NT2/D1 (cell line): ENCODE measurements at regions not wholly inside any gene's neighbourhood (a gene's known extent, or its start where the extent isn't known, plus 50 kb on each side); places are given as distances from the start of the nearest gene placed in this dataset.

ENCODE experiments used
- DNase-seq: peaks from one replicate; pipeline ENCODE4 v3.0.0-alpha.2; 2011; ENCODE audit warnings: low read depth, low spot score
- H3K27me3 ChIP-seq: 2 replicates; pipeline ENCODE4 v1.6.0; 2011; ENCODE audit warnings: mild to moderate bottlenecking; ENCODE audit not compliant: insufficient read length, insufficient read depth
- H3K36me3 ChIP-seq: 2 replicates; pipeline ENCODE4 v1.6.1; 2011; ENCODE audit warnings: mild to moderate bottlenecking, low read length, mixed read lengths; ENCODE audit not compliant: insufficient read depth, insufficient read length
- H3K4me1 ChIP-seq: 2 replicates; pipeline ENCODE4 v1.5.1; 2011; ENCODE audit not compliant: insufficient read depth, insufficient read length
- H3K4me3 ChIP-seq: 2 replicates; pipeline ENCODE4 v1.5.1; 2011; ENCODE audit warnings: low read depth; ENCODE audit not compliant: insufficient read length
- H3K9ac ChIP-seq: 2 replicates; pipeline ENCODE4 v1.6.0; 2011; ENCODE audit warnings: low read depth; ENCODE audit not compliant: insufficient read length
- H3K9me3 ChIP-seq: 2 replicates; pipeline ENCODE4 v1.5.1; 2011; ENCODE audit warnings: mild to moderate bottlenecking, low read length; ENCODE audit not compliant: insufficient read depth
- SUZ12 ChIP-seq: IDR thresholded peaks from 2 replicates; pipeline ENCODE4 v1.6.1; 2011; ENCODE audit not compliant: insufficient read length, insufficient read depth; ENCODE audit errors: extremely low read depth
- YY1 ChIP-seq: IDR thresholded peaks from 2 replicates; pipeline ENCODE4 v1.6.1; 2011; ENCODE audit not compliant: insufficient read length, insufficient read depth
- ZNF274 ChIP-seq: IDR thresholded peaks from 2 replicates; pipeline ENCODE4 v1.6.1; 2011; ENCODE audit warnings: mild to moderate bottlenecking, low read depth, low read length

DNA sequence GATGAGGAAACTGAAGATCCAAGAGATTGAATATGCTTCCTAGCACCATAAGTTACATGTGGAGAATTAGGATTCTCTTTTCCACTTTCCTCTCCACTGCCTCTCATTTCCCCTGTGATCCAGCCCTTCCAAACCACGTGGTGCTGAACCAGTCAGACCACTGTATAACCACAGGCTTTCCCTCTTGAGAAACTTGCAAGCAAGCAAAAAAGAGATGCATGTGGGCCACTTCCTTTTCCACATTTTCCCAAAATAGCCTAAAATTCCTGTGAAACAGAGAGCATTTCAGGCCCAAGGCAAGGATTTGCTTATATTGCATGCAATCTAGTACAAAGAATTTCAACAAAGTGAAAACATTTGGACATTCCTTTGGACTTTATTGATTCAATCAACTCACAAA lies 59.3 kb upstream of the KSR1 start:
- no peak for DNase-seq

DNA sequence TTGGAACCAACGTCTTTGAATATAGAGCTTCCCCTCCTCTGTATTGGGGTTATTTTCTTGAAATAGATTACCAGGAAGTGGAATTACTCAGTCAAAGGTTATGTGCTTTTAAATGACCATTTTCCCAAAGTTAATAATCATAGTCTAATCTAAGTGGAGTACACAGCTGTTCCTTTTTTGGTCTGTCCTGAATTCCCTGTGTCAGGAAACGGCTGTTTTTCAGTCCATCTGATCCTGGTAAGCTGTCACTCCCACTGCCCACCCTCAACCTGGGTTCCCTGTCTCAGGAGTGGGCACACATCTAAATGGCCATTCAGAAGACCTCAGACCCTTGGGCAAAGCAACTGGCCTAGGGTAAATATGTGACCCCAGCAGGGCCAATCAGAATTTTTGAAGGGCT lies 57.6 kb upstream of the KSR1 start:
- no peak overlapping the region for H3K4me3 ChIP-seq
- no peaks in the 10 kb centered on the region for H3K27me3 ChIP-seq
- no peaks in the 10 kb centered on the region for H3K36me3 ChIP-seq
- H3K4me1 ChIP-seq, result no peaks in the 10 kb centered on the region
- DNase-seq, result no peak
- no peak overlapping the region for H3K9ac ChIP-seq
- H3K9me3 ChIP-seq, result no peaks in the 10 kb centered on the region
- no peak for TF ChIP-seq ZNF274
- TF ChIP-seq YY1, result no peak
- TF ChIP-seq SUZ12, result no peak

More for the DNA sequence above, 59.3 kb upstream of the KSR1 start:
- Histone ChIP-seq H3K27me3 (no peaks in the 10 kb centered on the region), H3K9ac (no peak overlapping the region), H3K4me1 (no peaks in the 10 kb centered on the region), H3K9me3 (no peaks in the 10 kb centered on the region), H3K4me3 (no peak overlapping the region), H3K36me3 (no peaks in the 10 kb centered on the region)
- TF ChIP-seq YY1, result no peak
- no peak for TF ChIP-seq SUZ12
- TF ChIP-seq ZNF274, result no peak

DNA sequence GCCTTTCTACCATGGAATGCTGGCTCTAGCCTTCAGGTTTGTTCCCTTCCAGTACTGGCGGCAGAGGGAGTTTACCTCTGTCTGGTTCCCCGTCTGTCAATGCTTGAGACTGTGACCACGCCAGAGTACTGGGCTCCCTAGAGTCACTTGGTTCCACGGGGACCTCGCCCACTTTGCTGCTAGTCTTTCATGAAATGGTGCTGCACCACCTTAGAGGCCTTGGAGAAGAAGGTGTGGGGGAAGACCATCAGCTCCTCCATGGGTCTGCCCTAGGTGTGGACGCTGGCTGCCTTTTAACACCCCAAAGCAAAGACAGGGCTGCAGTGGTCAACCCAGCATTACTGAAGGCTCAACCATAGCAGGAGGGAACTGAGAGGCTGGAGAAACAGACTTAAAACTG lies 55.3 kb upstream of the KSR1 start:
- DNase-seq, result no peak
- no peak overlapping the region for H3K9ac ChIP-seq
- TF ChIP-seq YY1 (no peak), SUZ12 (no peak), ZNF274 (no peak)
- no peaks in the 10 kb centered on the region for H3K4me1 ChIP-seq
- H3K27me3 ChIP-seq, result no peaks in the 10 kb centered on the region
- H3K4me3 ChIP-seq, result no peak overlapping the region
- no peaks in the 10 kb centered on the region for H3K36me3 ChIP-seq
- no peaks in the 10 kb centered on the region for H3K9me3 ChIP-seq

DNA sequence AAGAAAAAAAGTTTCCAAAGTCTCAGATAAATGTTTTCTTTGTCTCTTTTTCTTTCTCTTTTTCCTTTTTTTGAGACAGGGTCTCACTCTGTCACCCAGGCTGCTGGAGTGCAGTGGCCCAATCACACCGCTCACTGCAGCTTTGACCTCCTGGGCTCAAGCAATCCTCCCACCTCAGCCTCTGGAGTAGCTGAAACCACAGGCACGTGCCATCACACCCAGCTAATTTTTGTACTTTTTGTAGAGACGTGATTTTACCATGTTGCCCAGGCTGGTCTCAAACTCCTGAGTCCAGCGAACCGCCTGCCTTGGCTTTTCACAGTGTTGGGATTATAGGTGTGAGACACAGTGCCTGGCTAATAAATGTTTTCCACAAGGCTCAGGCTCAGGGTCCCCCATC lies 53.3 kb upstream of the KSR1 start:
- TF ChIP-seq SUZ12 (no peak), YY1 (no peak), ZNF274 (no peak)
- no peaks in the 10 kb centered on the region for H3K36me3 ChIP-seq
- H3K9ac ChIP-seq, result no peak overlapping the region
- H3K4me3 ChIP-seq, result no peak overlapping the region
- no peak for DNase-seq
- no peaks in the 10 kb centered on the region for H3K27me3 ChIP-seq
- no peaks in the 10 kb centered on the region for H3K9me3 ChIP-seq
- H3K4me1 ChIP-seq, result no peaks in the 10 kb centered on the region

DNA sequence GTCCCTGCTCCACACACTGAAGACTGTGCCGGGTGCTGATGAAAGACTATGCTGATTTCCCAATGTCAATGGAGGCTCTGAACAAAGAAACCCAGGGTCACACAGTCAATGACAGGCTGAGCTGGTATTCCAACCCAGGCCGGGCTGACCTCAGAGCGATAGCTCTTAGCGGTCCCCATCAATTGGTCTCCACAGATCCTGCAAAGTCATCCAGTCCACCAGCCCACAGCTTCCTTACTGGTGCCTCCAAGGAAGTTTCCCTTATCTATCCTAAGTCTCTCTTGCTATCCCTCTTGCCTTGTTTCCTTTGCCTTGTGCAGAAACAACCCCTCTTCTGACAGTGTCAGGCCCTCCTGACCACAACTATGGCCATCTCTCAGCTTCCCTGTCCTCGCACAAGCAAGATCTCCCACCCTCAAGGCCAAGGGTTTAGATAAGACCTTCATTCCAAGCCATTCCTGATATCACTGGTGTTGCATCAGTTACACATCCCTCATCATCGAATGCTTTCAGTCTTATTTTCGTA lies 52.7 kb upstream of the KSR1 start:
- Histone ChIP-seq H3K27me3 (no peaks in the 10 kb centered on the region), H3K9me3 (no peaks in the 10 kb centered on the region), H3K9ac (no peak overlapping the region), H3K36me3 (no peaks in the 10 kb centered on the region), H3K4me3 (no peak overlapping the region), H3K4me1 (no peaks in the 10 kb centered on the region)
- TF ChIP-seq YY1, result no peak
- DNase-seq, result peak; percentile 40

DNA sequence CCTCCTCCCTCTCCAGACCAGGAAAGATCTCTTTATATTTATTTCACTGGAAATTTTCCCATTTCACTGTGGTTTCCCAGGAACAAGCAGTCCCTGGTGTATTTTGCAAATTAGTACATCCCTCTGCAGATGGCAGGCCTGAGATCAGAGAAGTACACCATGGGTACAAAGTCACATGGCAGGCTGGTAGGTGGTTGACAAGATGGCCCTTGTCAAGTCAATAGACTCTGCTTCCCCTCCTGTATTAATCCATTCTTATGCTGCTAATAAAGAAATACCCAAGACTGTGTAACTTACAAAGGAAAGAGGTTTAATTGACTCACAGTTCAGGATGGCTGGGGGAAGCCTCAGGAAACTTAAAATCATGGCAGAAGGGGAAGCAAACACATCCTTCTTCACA lies 51.6 kb upstream of the KSR1 start:
- H3K4me1 ChIP-seq, result no peaks in the 10 kb centered on the region
- H3K36me3 ChIP-seq, result no peaks in the 10 kb centered on the region
- TF ChIP-seq YY1 (no peak), ZNF274 (no peak), SUZ12 (no peak)
- H3K9me3 ChIP-seq, result no peaks in the 10 kb centered on the region
- H3K27me3 ChIP-seq, result no peaks in the 10 kb centered on the region
- no peak for DNase-seq
- no peak overlapping the region for H3K9ac ChIP-seq
- H3K4me3 ChIP-seq, result no peak overlapping the region
